HepG2 (cell line): ENCODE measurements at regions not wholly inside any gene's neighbourhood (a gene's known extent, or its start where the extent isn't known, plus 50 kb on each side); places are given as distances from the start of the nearest gene placed in this dataset.

Experiments
- EP300 ChIP-seq, 3 experiments: sonication (generic) in 1 of 3; formaldehyde crosslinking in 1 of 3; IDR thresholded peaks; 2 replicates each; pipeline versions ENCODE4 v1.5.1 to v1.6.1; 2011 to 2020; ENCODE audit warnings: low read depth in 2 of 3, low read length in 2 of 3, borderline replicate concordance in 1 of 3, improper control_type of control experiment in 1 of 3, mild to moderate bottlenecking in 1 of 3, missing genetic modification reagents in 1 of 3, moderate library complexity in 1 of 3
- HOXA7 ChIP-seq: sonication (generic); formaldehyde crosslinking; IDR thresholded peaks from 2 replicates; pipeline ENCODE4 v1.8.1; 2022; ENCODE audit warnings: mild to moderate bottlenecking, missing genetic modification reagents, moderate library complexity
- KMT2A ChIP-seq: sonication (generic); formaldehyde crosslinking; IDR thresholded peaks from 2 replicates; pipeline ENCODE4 v1.4.0; 2020; ENCODE audit warnings: missing genetic modification reagents
- MEIS1 ChIP-seq: sonication (generic); formaldehyde crosslinking; IDR thresholded peaks from 2 replicates; pipeline ENCODE4 v1.9.0; 2021; ENCODE audit warnings: mild to moderate bottlenecking, missing genetic modification reagents, moderate library complexity, borderline replicate concordance
- SMAD1 ChIP-seq: sonication (generic); formaldehyde crosslinking; IDR thresholded peaks from 2 replicates; pipeline ENCODE4 v1.4.0; 2020; ENCODE audit warnings: missing genetic modification reagents, low read depth, mild to moderate bottlenecking, borderline replicate concordance
- ZBTB8A ChIP-seq: sonication (generic); formaldehyde crosslinking; IDR thresholded peaks from 2 replicates; pipeline ENCODE4 v1.4.0; 2020; ENCODE audit warnings: mild to moderate bottlenecking, low read depth, missing genetic modification reagents, borderline replicate concordance
- ZC3H4 ChIP-seq: sonication (generic); formaldehyde crosslinking; IDR thresholded peaks from 2 replicates; pipeline ENCODE4 v1.4.0; 2020; ENCODE audit warnings: missing genetic modification reagents, borderline replicate concordance
- ZNF496 ChIP-seq: sonication (generic); formaldehyde crosslinking; IDR thresholded peaks from 2 replicates; pipeline ENCODE4 v1.8.1; 2023; ENCODE audit warnings: mild to moderate bottlenecking, moderate library complexity, missing genetic modification reagents; ENCODE audit not compliant: insufficient replicate concordance
- ZNF660 ChIP-seq: sonication (generic); formaldehyde crosslinking; IDR thresholded peaks from 2 replicates; pipeline ENCODE4 v1.5.1; 2020; ENCODE audit warnings: mild to moderate bottlenecking, low read depth, missing genetic modification reagents, borderline replicate concordance
- TF ChIP-seq, protein P1 (sequence below): sonication (generic); formaldehyde crosslinking; IDR thresholded peaks from 2 replicates; pipeline ENCODE4 v1.5.0; 2020; ENCODE audit warnings: mild to moderate bottlenecking, missing genetic modification reagents, moderate library complexity
- TF ChIP-seq, protein P2 (sequence below): sonication (generic); formaldehyde crosslinking; conservative IDR thresholded peaks from 2 replicates; pipeline ENCODE4 v1.8.1; 2023; ENCODE audit warnings: missing genetic modification reagents
- TF ChIP-seq, protein P3 (sequence below): sonication (generic); formaldehyde crosslinking; IDR thresholded peaks from 2 replicates; pipeline ENCODE4 v1.5.0; 2020; ENCODE audit warnings: mild to moderate bottlenecking, missing genetic modification reagents, borderline replicate concordance

DNA sequence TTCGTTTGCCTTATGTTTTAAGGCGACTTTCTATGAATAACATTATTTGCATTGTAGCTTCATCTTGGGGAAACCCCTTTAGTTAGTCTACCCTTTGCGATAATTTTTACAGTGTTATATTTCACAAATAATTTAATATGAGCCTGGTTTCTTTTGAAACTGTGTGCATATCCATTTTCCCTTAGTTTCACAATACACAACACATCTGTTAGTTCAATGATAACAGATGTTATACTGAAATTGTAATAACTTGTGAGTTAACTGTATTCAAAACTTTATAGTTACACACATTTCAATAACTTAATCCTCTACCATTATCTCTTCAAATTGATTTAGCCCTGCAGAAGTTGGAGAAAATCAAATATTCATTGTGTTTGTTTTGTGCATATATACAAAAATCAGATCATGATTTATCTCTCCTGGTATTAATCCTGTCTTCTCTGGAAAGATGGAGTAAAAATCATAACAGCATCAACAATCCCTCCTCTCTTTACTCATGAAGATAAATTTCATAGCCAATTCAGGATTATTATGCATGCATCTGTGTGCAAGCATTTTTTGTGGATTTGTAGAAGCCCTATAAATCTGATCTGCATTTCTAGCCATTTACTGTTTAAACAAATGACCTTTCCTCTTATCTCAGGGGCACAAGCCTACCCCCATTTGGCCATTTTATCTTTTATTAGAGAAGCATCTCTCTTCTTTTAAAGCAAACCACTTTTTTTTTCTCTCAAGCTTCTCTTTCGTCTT, 304.0 kb downstream of the VPS13C start:
- no peak for TF ChIP-seq MEIS1 (CRISPR knock-in tag)
- TF ChIP-seq EP300 (IDR thresholded peaks at IDR 0.05; ENCODE audit: low read depth in 2 of 2, low read length in 2 of 2): no peak
- no peak for TF ChIP-seq EP300 (CRISPR knock-in tag; IDR thresholded peaks at IDR 0.05; ENCODE audit: borderline replicate concordance)
- TF ChIP-seq ZNF496 (CRISPR knock-in tag): no peak
- TF ChIP-seq ZBTB8A: no peak
- TF ChIP-seq, protein P1, sequence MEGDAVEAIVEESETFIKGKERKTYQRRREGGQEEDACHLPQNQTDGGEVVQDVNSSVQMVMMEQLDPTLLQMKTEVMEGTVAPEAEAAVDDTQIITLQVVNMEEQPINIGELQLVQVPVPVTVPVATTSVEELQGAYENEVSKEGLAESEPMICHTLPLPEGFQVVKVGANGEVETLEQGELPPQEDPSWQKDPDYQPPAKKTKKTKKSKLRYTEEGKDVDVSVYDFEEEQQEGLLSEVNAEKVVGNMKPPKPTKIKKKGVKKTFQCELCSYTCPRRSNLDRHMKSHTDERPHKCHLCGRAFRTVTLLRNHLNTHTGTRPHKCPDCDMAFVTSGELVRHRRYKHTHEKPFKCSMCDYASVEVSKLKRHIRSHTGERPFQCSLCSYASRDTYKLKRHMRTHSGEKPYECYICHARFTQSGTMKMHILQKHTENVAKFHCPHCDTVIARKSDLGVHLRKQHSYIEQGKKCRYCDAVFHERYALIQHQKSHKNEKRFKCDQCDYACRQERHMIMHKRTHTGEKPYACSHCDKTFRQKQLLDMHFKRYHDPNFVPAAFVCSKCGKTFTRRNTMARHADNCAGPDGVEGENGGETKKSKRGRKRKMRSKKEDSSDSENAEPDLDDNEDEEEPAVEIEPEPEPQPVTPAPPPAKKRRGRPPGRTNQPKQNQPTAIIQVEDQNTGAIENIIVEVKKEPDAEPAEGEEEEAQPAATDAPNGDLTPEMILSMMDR (CRISPR knock-in tag): no peak
- TF ChIP-seq SMAD1 (CRISPR knock-in tag): no peak
- TF ChIP-seq HOXA7: no peak
- no peak for TF ChIP-seq ZNF660 (CRISPR knock-in tag)
- TF ChIP-seq KMT2A (CRISPR knock-in tag): no peak
- no peak for TF ChIP-seq ZC3H4 (CRISPR knock-in tag)
- TF ChIP-seq, protein P2, sequence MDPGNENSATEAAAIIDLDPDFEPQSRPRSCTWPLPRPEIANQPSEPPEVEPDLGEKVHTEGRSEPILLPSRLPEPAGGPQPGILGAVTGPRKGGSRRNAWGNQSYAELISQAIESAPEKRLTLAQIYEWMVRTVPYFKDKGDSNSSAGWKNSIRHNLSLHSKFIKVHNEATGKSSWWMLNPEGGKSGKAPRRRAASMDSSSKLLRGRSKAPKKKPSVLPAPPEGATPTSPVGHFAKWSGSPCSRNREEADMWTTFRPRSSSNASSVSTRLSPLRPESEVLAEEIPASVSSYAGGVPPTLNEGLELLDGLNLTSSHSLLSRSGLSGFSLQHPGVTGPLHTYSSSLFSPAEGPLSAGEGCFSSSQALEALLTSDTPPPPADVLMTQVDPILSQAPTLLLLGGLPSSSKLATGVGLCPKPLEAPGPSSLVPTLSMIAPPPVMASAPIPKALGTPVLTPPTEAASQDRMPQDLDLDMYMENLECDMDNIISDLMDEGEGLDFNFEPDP (CRISPR knock-in tag): no peak
- TF ChIP-seq, protein P3, sequence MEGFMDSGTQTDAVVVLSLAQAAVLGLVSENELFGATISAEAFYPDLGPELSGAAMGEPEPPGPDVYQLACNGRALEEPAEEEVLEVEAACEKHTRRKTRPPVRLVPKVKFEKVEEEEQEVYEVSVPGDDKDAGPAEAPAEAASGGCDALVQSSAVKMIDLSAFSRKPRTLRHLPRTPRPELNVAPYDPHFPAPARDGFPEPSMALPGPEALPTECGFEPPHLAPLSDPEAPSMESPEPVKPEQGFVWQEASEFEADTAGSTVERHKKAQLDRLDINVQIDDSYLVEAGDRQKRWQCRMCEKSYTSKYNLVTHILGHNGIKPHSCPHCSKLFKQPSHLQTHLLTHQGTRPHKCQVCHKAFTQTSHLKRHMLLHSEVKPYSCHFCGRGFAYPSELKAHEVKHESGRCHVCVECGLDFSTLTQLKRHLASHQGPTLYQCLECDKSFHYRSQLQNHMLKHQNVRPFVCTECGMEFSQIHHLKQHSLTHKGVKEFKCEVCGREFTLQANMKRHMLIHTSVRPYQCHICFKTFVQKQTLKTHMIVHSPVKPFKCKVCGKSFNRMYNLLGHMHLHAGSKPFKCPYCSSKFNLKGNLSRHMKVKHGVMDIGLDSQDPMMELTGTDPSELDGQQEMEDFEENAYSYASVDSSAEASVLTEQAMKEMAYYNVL (CRISPR knock-in tag): no peak
